IMR-90 (cell line): ENCODE measurements at regions not wholly inside any gene's neighbourhood (a gene's known extent, or its start where the extent isn't known, plus 50 kb on each side); places are given as distances from the start of the nearest gene placed in this dataset.
A peak's percentile ranks its signal among the peaks of the same experiment; 100 is the strongest.

ENCODE experiments used
- ATAC-seq: fragments of 200-7000 bp; cut with Tn5 transposase; 2 replicates; pipeline ENCODE4 v1.9.1; 2020; ENCODE audit warnings: low read depth, mild to moderate bottlenecking, moderate library complexity
- BruUV-seq: library from RNA; stranded (reverse); fragments of 400-500 nt; replicated peaks from 2 replicates; lab custom pipeline; 2021; lab: Mats Ljungman, UMichigan
- CTCF ChIA-PET: fragments of 300-600 bp; formaldehyde crosslinking; extraction: SDS; loops from one replicate; lab custom pipeline; 2021; ENCODE audit warnings: antibody characterized with exemption; lab: Yijun Ruan, JAX
- POLR2A ChIA-PET: fragments of 300-600 bp; sonication (Branson Sonifier 250); formaldehyde crosslinking; loops from one replicate; lab custom pipeline; 2022; ENCODE audit warnings: antibody characterized with exemption; ENCODE audit not compliant: unreplicated experiment; lab: Charles Lee
- DNase-seq: peaks from one replicate; pipeline ENCODE4 v3.0.0; 2013
- H2AFZ ChIP-seq: replicated peaks from 2 replicates; pipeline ENCODE3; 2013; ENCODE audit warnings: low read length, mild to moderate bottlenecking; ENCODE audit not compliant: poor library complexity
- H2AK5ac ChIP-seq: 2 replicates; pipeline ENCODE4 v1.6.1; 2013; ENCODE audit warnings: low read depth, low read length, inconsistent platforms
- H2AK9ac ChIP-seq: replicated peaks from 2 replicates; pipeline ENCODE3; 2013; ENCODE audit warnings: mild to moderate bottlenecking, low read depth, low read length, moderate library complexity; ENCODE audit not compliant: poor library complexity
- H2BK120ac ChIP-seq: 2 replicates; pipeline ENCODE4 v1.6.1; 2013; ENCODE audit warnings: low read depth, low read length, inconsistent platforms
- H2BK15ac ChIP-seq: 3 replicates; pipeline ENCODE4 v1.6.1; 2013; ENCODE audit warnings: low read depth, low read length, inconsistent platforms
- H2BK20ac ChIP-seq: 2 replicates; pipeline ENCODE4 v1.6.1; 2013; ENCODE audit warnings: low read depth, mild to moderate bottlenecking, inconsistent platforms, low read length, moderate library complexity
- H2BK5ac ChIP-seq: 2 replicates; pipeline ENCODE4 v1.6.1; 2013; ENCODE audit warnings: mild to moderate bottlenecking, low read depth, low read length, inconsistent platforms; ENCODE audit not compliant: poor library complexity, severe bottlenecking
- H3K14ac ChIP-seq: replicated peaks from 2 replicates; pipeline ENCODE4 v1.6.1; 2013; ENCODE audit warnings: low read depth, low read length, inconsistent platforms
- H3K18ac ChIP-seq: 2 replicates; pipeline ENCODE4 v1.6.1; 2013; ENCODE audit warnings: low read depth, low read length, control low read depth
- H3K23ac ChIP-seq: 2 replicates; pipeline ENCODE4 v1.6.1; 2013; ENCODE audit warnings: low read depth, low read length, inconsistent platforms
- H3K27ac ChIP-seq: 2 replicates; pipeline ENCODE4 v1.5.1; 2013; ENCODE audit warnings: mild to moderate bottlenecking, control low read depth, low read length; ENCODE audit not compliant: insufficient read depth
- H3K27me3 ChIP-seq: 2 replicates; pipeline ENCODE4 v1.6.1; 2013; ENCODE audit warnings: low read length; ENCODE audit not compliant: control insufficient read depth, insufficient read depth
- H3K36me3 ChIP-seq: 2 replicates; pipeline ENCODE4 v1.6.1; 2013; ENCODE audit warnings: low read length, mixed read lengths; ENCODE audit not compliant: control insufficient read depth, insufficient read depth
- H3K4ac ChIP-seq: 2 replicates; pipeline ENCODE4 v1.6.1; 2013; ENCODE audit warnings: low read depth, low read length, inconsistent platforms
- H3K4me1 ChIP-seq: 2 replicates; pipeline ENCODE4 v1.6.1; 2013; ENCODE audit warnings: low read length, mixed read lengths; ENCODE audit not compliant: control insufficient read depth, insufficient read depth
- H3K4me2 ChIP-seq: 2 replicates; pipeline ENCODE4 v1.6.1; 2013; ENCODE audit warnings: low read depth, mild to moderate bottlenecking, control low read depth, low read length, moderate library complexity
- H3K4me3 ChIP-seq: 2 replicates; pipeline ENCODE4 v1.5.1; 2013; ENCODE audit warnings: low read depth, mild to moderate bottlenecking, control low read depth, low read length, moderate library complexity; ENCODE audit not compliant: insufficient read depth
- H3K56ac ChIP-seq: 2 replicates; pipeline ENCODE4 v1.6.1; 2013; ENCODE audit warnings: low read length, inconsistent platforms; ENCODE audit not compliant: insufficient read depth; ENCODE audit errors: extremely low read depth
- H3K79me1 ChIP-seq, 2 experiments: 2 replicates each; pipeline ENCODE4 v1.6.1; 2013; ENCODE audit warnings: low read length in 2 of 2, inconsistent platforms in 1 of 2, low read depth in 1 of 2
- H3K9ac ChIP-seq: 2 replicates; pipeline ENCODE4 v1.6.1; 2013; ENCODE audit warnings: low read depth, low read length, control low read depth
- H3K9me1 ChIP-seq: 2 replicates; pipeline ENCODE4 v1.6.1; 2013; ENCODE audit warnings: low read length, inconsistent platforms; ENCODE audit not compliant: insufficient read depth
- H3K9me3 ChIP-seq: 2 replicates; pipeline ENCODE4 v1.6.1; 2013; ENCODE audit warnings: low read length; ENCODE audit not compliant: control insufficient read depth, insufficient read depth
- H4K20me1 ChIP-seq: 2 replicates; pipeline ENCODE4 v1.6.1; 2013; ENCODE audit warnings: low read length, inconsistent platforms; ENCODE audit not compliant: insufficient read depth
- H4K5ac ChIP-seq: 2 replicates; pipeline ENCODE4 v1.6.1; 2013; ENCODE audit warnings: mild to moderate bottlenecking, low read depth, low read length, control low read depth
- H4K8ac ChIP-seq, 2 experiments: 2 replicates each; pipeline ENCODE4 v1.6.1; 2013; ENCODE audit warnings: low read depth in 2 of 2, low read length in 2 of 2, control low read depth in 1 of 2, inconsistent platforms in 1 of 2
- H4K91ac ChIP-seq: 2 replicates; pipeline ENCODE4 v1.6.1; 2013; ENCODE audit warnings: low read depth, low read length, inconsistent platforms; ENCODE audit not compliant: insufficient read depth
- BHLHE40 ChIP-seq: fragments of 150-350 bp; IDR thresholded peaks from 2 replicates; pipeline ENCODE4 v1.6.1; 2016; ENCODE audit warnings: mild to moderate bottlenecking, low read depth, low read length
- CEBPB ChIP-seq: IDR thresholded peaks from 2 replicates; pipeline ENCODE4 v1.6.1; 2012; ENCODE audit warnings: low read depth, low read length, improper control_type of control experiment
- CHD1 ChIP-seq: IDR thresholded peaks from 2 replicates; pipeline ENCODE4 v1.6.1; 2012; ENCODE audit warnings: low read depth, low read length, improper control_type of control experiment
- ELK1 ChIP-seq: fragments of 150-350 bp; IDR thresholded peaks from 2 replicates; pipeline ENCODE4 v1.6.1; 2016; ENCODE audit warnings: low read depth, mild to moderate bottlenecking, low read length, moderate library complexity, borderline replicate concordance
- MAFK ChIP-seq: IDR thresholded peaks from 2 replicates; pipeline ENCODE4 v1.6.1; 2012; ENCODE audit warnings: low read depth, low read length, improper control_type of control experiment
- MAZ ChIP-seq: IDR thresholded peaks from 2 replicates; pipeline ENCODE4 v1.6.1; 2012; ENCODE audit warnings: low read depth, mild to moderate bottlenecking, low read length, improper control_type of control experiment, moderate library complexity, borderline replicate concordance
- MXI1 ChIP-seq: IDR thresholded peaks from 2 replicates; pipeline ENCODE4 v1.6.1; 2012; ENCODE audit warnings: low read depth, mild to moderate bottlenecking, low read length, moderate library complexity, borderline replicate concordance
- NFE2L2 ChIP-seq: fragments of 150-350 bp; IDR thresholded peaks from 2 replicates; pipeline ENCODE4 v1.6.1; 2016; ENCODE audit warnings: low read depth, mild to moderate bottlenecking, low read length
- RAD21 ChIP-seq: IDR thresholded peaks from 2 replicates; pipeline ENCODE4 v1.6.1; 2012; ENCODE audit warnings: low read length, improper control_type of control experiment
- RCOR1 ChIP-seq: IDR thresholded peaks from 2 replicates; pipeline ENCODE4 v1.6.1; 2012; ENCODE audit warnings: mild to moderate bottlenecking, low read length, improper control_type of control experiment; ENCODE audit not compliant: insufficient replicate concordance
- RFX5 ChIP-seq: IDR thresholded peaks from 2 replicates; pipeline ENCODE4 v1.8.0; 2012; ENCODE audit warnings: low read depth, mild to moderate bottlenecking, low read length, moderate library complexity
- SMC3 ChIP-seq: fragments of 150-350 bp; IDR thresholded peaks from 2 replicates; pipeline ENCODE4 v1.6.1; 2016; ENCODE audit warnings: low read depth, mild to moderate bottlenecking, antibody characterized with exemption, low read length, moderate library complexity
- WGBS, 2 experiments: methylation state at CpG; one replicate each; pipeline versions ENCODE4 v1.1.5 to v1.1.7; 2013; ENCODE audit warnings: missing lambda C conversion rate in 2 of 2; ENCODE audit not compliant: insufficient read length in 1 of 2; ENCODE audit errors: extremely low coverage in 2 of 2; 5-methylcytosine and 5-hydroxymethylcytosine counted together
- dilution Hi-C: fragments of 300-500 bp; cut with HindIII; formaldehyde crosslinking; loops from one replicate; pipeline ENCODE4 v1.14.3; 2018; ENCODE audit warnings: low sequenced_read_pairs; ENCODE audit not compliant: unreplicated experiment
- in situ Hi-C: fragments of 300-500 bp; cut with MboI; formaldehyde crosslinking; loops from 3 replicates; pipeline ENCODE4 v1.14.3; 2019; ENCODE audit warnings: low sequenced_read_pairs, inconsistent platforms, mixed read lengths
- intact Hi-C: fragments of 100-400 bp; cut with micrococcal nuclease; formaldehyde crosslinking; loops from 2 replicates; pipeline ENCODE4 v1.10.0; 2022

DNA sequence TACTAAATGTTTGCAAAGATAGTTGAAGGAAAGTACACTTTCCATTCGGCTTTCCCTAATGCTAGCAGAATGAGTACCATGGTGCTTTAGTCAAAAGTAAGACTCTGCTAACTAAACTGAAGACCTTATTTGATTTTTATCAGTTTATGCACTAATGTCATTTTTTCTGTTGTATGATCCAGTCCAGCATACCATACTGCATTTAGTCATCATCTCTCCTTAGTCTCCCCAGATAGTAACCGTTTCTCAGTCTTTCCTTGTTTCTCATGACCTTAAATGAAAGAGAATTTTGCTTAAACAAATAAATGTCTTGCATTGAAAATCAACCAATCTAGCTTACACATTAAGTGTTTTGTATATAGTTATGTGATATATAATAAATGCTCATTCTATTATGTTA is 529.5 kb upstream of the SEMA3D start:
- in situ Hi-C loops = no loop called here
- H2AK5ac ChIP-seq = no peak overlapping the region
- dilution Hi-C loops = no loop called here
- BruUV-seq = no TSS peak
- ChIA-PET POLR2A (no interaction called here), CTCF (no interaction called here)
- H3K4ac ChIP-seq = no peak overlapping the region
- no peaks in the 10 kb centered on the region for H3K36me3 ChIP-seq
- DNase-seq = peak; percentile 11
- H2BK15ac ChIP-seq = no peak overlapping the region
- H3K4me2 ChIP-seq = no peak overlapping the region
- no peak overlapping the region for H3K56ac ChIP-seq
- no peak overlapping the region for H4K8ac ChIP-seq
- H3K9ac ChIP-seq = no peak overlapping the region
- H3K14ac ChIP-seq = no peak overlapping the region
- H3K9me3 ChIP-seq = no peaks in the 10 kb centered on the region
- H3K27me3 ChIP-seq = no peaks in the 10 kb centered on the region
- H3K18ac ChIP-seq = no peak overlapping the region
- H2BK5ac ChIP-seq = no peak overlapping the region
- no CpG with 5 or more reads among the region's 2 CpGs for WGBS, 2 experiments
- no peaks in the 10 kb centered on the region for H4K20me1 ChIP-seq
- no peak overlapping the region for H3K27ac ChIP-seq
- H3K4me1 ChIP-seq = no peaks in the 10 kb centered on the region
- no peak overlapping the region for H3K23ac ChIP-seq
- H2AFZ ChIP-seq = no peak overlapping the region
- intact Hi-C loops = no loop called here
- 0 out of 2 replicates have a peak, but pooled peaks have one; percentile 27 for ATAC-seq
- TF ChIP-seq MAFK (no peak), RCOR1 (no peak), RFX5 (no peak), ELK1 (no peak), BHLHE40 (no peak), MXI1 (no peak), MAZ (no peak), CEBPB (no peak), SMC3 (no peak), NFE2L2 (no peak), CHD1 (no peak), RAD21 (no peak)
- no peak overlapping the region for H2BK20ac ChIP-seq
- no peak overlapping the region for H3K4me3 ChIP-seq
- H4K5ac ChIP-seq = no peak overlapping the region
- no peak overlapping the region for H4K91ac ChIP-seq
- no peaks in the 10 kb centered on the region for H3K9me1 ChIP-seq
- H3K79me1 ChIP-seq = no peaks in the 10 kb centered on the region
- H2BK120ac ChIP-seq = no peak overlapping the region
- H2AK9ac ChIP-seq = no peak overlapping the region
